T-cell (primary cell): ENCODE measurements at regions not wholly inside any gene's neighbourhood (a gene's known extent, or its start where the extent isn't known, plus 50 kb on each side); places are given as distances from the start of the nearest gene placed in this dataset.
"Not testable (repeated sequence)": the region's sequence is repeated elsewhere in the genome, so short reads cannot be mapped to it uniquely, and the experiment has no call there.

ENCODE experiments used
- ATAC-seq, 4 experiments: fragments of 200-7000 bp in 3 of 4; fragments of 150-1000 bp in 1 of 4; cut with Tn5 transposase; replicated peaks in 1 of 4; 1 replicate in 3 of 4; 2 replicates in 1 of 4; pipeline ENCODE4 v1.10.0; 2021; ENCODE audit warnings: moderate library complexity in 3 of 4, mild to moderate bottlenecking in 2 of 4, moderate number of reproducible peaks in 1 of 4
- CTCF ChIA-PET, 2 donors: fragments of 300-600 bp; sonication (Branson Sonifier 250); formaldehyde crosslinking; loops; one replicate each; lab custom pipeline; 2022; ENCODE audit warnings: antibody characterized with exemption in 2 of 2; lab: Charles Lee
- POLR2A ChIA-PET, 2 donors: fragments of 300-600 bp; sonication (Branson Sonifier 250); formaldehyde crosslinking; loops; one replicate each; lab custom pipeline; 2022; ENCODE audit warnings: antibody characterized with exemption in 2 of 2; lab: Charles Lee
- DNase-seq, 35 experiments: peaks; one replicate each; pipeline versions ENCODE4 v3.0.0 to v3.0.0-alpha.2; 2013 to 2023
- H3K27ac ChIP-seq: one replicate; pipeline ENCODE4 v1.5.1; 2013; ENCODE audit warnings: low read length
- H3K27me3 ChIP-seq, 2 experiments: replicated peaks in 1 of 2; 1 replicate in 1 of 2; 2 replicates in 1 of 2; pipeline versions ENCODE4 v1.6.1 to v1.7.0; 2013; ENCODE audit warnings: low read length in 1 of 2, mixed read lengths in 1 of 2; ENCODE audit not compliant: control insufficient read depth in 2 of 2, insufficient read depth in 2 of 2; ENCODE audit errors: extremely low read depth in 1 of 2
- H3K36me3 ChIP-seq, 2 donors: 1 replicate in 1 of 2; 2 replicates in 1 of 2; pipeline versions ENCODE4 v1.6.1 to v1.7.0; 2013; ENCODE audit warnings: low read length in 1 of 2; ENCODE audit not compliant: control insufficient read depth in 2 of 2, insufficient read depth in 1 of 2; ENCODE audit errors: extremely low read depth in 1 of 2
- H3K4me1 ChIP-seq, 2 experiments: 1 replicate in 1 of 2; 2 replicates in 1 of 2; pipeline versions ENCODE4 v1.6.1 to v1.7.0; 2013; ENCODE audit warnings: low read length in 2 of 2, mixed read lengths in 1 of 2; ENCODE audit not compliant: insufficient read depth in 2 of 2, control insufficient read depth in 1 of 2; ENCODE audit errors: extremely low read depth in 1 of 2
- H3K4me3 ChIP-seq, 2 donors: 1 replicate in 1 of 2; 2 replicates in 1 of 2; pipeline versions ENCODE4 v1.5.1 to v1.7.0; 2013; ENCODE audit warnings: mild to moderate bottlenecking in 2 of 2, low read length in 1 of 2, moderate library complexity in 1 of 2; ENCODE audit not compliant: control insufficient read depth in 1 of 2; ENCODE audit errors: extremely low read depth in 1 of 2
- H3K9me3 ChIP-seq: 2 replicates; pipeline ENCODE4 v1.7.0; 2013
- H3K27ac Mint-ChIP-seq, 2 donors: one replicate each; pipeline ENCODE4 v1.8.0; 2020 to 2021; ENCODE audit warnings: mild to moderate bottlenecking in 2 of 2, mixed read lengths in 2 of 2
- H3K27me3 Mint-ChIP-seq, 2 donors: one replicate each; pipeline ENCODE4 v1.8.0; 2021 to 2022; ENCODE audit warnings: mixed read lengths in 2 of 2
- H3K36me3 Mint-ChIP-seq: one replicate; pipeline ENCODE4 v1.8.0; 2021; ENCODE audit warnings: mixed read lengths
- H3K4me1 Mint-ChIP-seq, 3 donors: one replicate each; pipeline ENCODE4 v1.8.0; 2020 to 2022; ENCODE audit warnings: mixed read lengths in 3 of 3, mild to moderate bottlenecking in 1 of 3
- H3K4me3 Mint-ChIP-seq, 3 donors: one replicate each; pipeline ENCODE4 v1.8.0; 2020 to 2022; ENCODE audit warnings: mild to moderate bottlenecking in 3 of 3, mixed read lengths in 3 of 3, moderate library complexity in 3 of 3
- H3K9me3 Mint-ChIP-seq, 3 donors: one replicate each; pipeline ENCODE4 v1.8.0; 2020 to 2022; ENCODE audit warnings: mixed read lengths in 3 of 3
- WGBS: methylation state at CpG from one replicate; pipeline ENCODE4 v1.1.5; 2013; ENCODE audit warnings: missing lambda C conversion rate; ENCODE audit not compliant: insufficient coverage; 5-methylcytosine and 5-hydroxymethylcytosine counted together

GRCh38 chr14:58748251-58748650 lies 110.5 kb downstream of the DACT1 start:
- H3K9me3 ChIP-seq, H3K36me3 Mint-ChIP-seq, H3K27me3 Mint-ChIP-seq, H3K27ac Mint-ChIP-seq, ATAC-seq, H3K27ac ChIP-seq, H3K9me3 Mint-ChIP-seq, POLR2A ChIA-PET, H3K4me3 Mint-ChIP-seq, DNase-seq, H3K4me1 ChIP-seq, H3K4me3 ChIP-seq, H3K36me3 ChIP-seq, CTCF ChIA-PET: not testable (repeated sequence)
- no CpG with 5 or more reads among the region's 8 CpGs for WGBS
- H3K4me1 Mint-ChIP-seq = peaks cover 6 to 15% (median 13%) of the 10 kb centered on the region in 3 donors
- peaks cover 0 to 15% of the 10 kb centered on the region in 2 experiments for H3K27me3 ChIP-seq

- peaks cover 6 to 15% (median 13%) of the 10 kb centered on the region in 3 donors for H3K4me1 Mint-ChIP-seq
- Histone ChIP-seq H3K9me3 (no peaks in the 10 kb centered on the region), H3K36me3 (no peaks in the 10 kb centered on the region), H3K27ac (no peak overlapping the region), H3K4me1 (peaks cover 2 to 5% of the 10 kb centered on the region in 2 experiments), H3K27me3 (peaks cover 0 to 15% of the 10 kb centered on the region in 2 experiments), H3K4me3 (no peak overlapping the region)
- ATAC-seq = peak in 3 of 4 experiments; percentile 13 to 51 (median 38)
- ChIA-PET CTCF (no interaction called here), POLR2A (no interaction called here)
- WGBS = 24% methylated on average over 2 of the region's 5 CpGs
- H3K36me3 Mint-ChIP-seq = no peaks in the 10 kb centered on the region
- no peaks in the 10 kb centered on the region for H3K9me3 Mint-ChIP-seq
- H3K27me3 Mint-ChIP-seq = peaks cover 0 to 1% of the 10 kb centered on the region in 2 donors
- peak overlapping the region in 1 of 2 donors; percentile 54 for H3K27ac Mint-ChIP-seq
- H3K4me3 Mint-ChIP-seq = peak overlapping the region in 2 of 3 donors; percentile 14 to 50
- DNase-seq = peak in 2 of 35 experiments; percentile 9
These were observed 111.4 kb downstream of the DACT1 start for GRCh38 chr14:58749066-58749669.

GRCh38 chr14:58750321-58751269 lies 112.8 kb downstream of the DACT1 start:
- ChIA-PET POLR2A (no interaction called here), CTCF (interaction anchor here in 1 of 2 donors (1.0 kb wide), 1 partner anchor 249 kb away, joined by 3 read pairs; no protein-coding TSS in a partner anchor)
- Mint-ChIP-seq H3K27ac (no peak overlapping the region), H3K27me3 (peaks cover 0 to 1% of the 10 kb centered on the region in 2 donors), H3K36me3 (no peaks in the 10 kb centered on the region), H3K4me3 (no peak overlapping the region), H3K4me1 (peaks cover 6 to 15% (median 13%) of the 10 kb centered on the region in 3 donors), H3K9me3 (no peaks in the 10 kb centered on the region)
- DNase-seq = no peak
- Histone ChIP-seq H3K4me1 (peaks cover 2 to 5% of the 10 kb centered on the region in 2 experiments), H3K27ac (no peak overlapping the region), H3K36me3 (no peaks in the 10 kb centered on the region), H3K9me3 (no peaks in the 10 kb centered on the region), H3K4me3 (no peak overlapping the region), H3K27me3 (peaks cover 0 to 15% of the 10 kb centered on the region in 2 experiments)
- no peak for ATAC-seq
- 80% methylated on average over 7 of the region's 9 CpGs for WGBS

- Histone ChIP-seq H3K27ac (no peak overlapping the region), H3K4me1 (peaks cover 2 to 5% of the 10 kb centered on the region in 2 experiments), H3K4me3 (no peak overlapping the region), H3K36me3 (no peaks in the 10 kb centered on the region), H3K9me3 (no peaks in the 10 kb centered on the region), H3K27me3 (peaks cover 0 to 15% of the 10 kb centered on the region in 2 experiments)
- H3K36me3 Mint-ChIP-seq = no peaks in the 10 kb centered on the region
- ChIA-PET CTCF (interaction anchor here in 1 of 2 donors (1.0 kb wide), 1 partner anchor 250 kb away, joined by 3 read pairs; no protein-coding TSS in a partner anchor), POLR2A (no interaction called here)
- H3K27ac Mint-ChIP-seq = no peak overlapping the region
- H3K9me3 Mint-ChIP-seq = no peaks in the 10 kb centered on the region
- H3K27me3 Mint-ChIP-seq = peaks cover 0 to 1% of the 10 kb centered on the region in 2 donors
- ATAC-seq (no peak), DNase-seq (no peak)
- H3K4me1 Mint-ChIP-seq = peaks cover 6 to 15% (median 13%) of the 10 kb centered on the region in 3 donors
- no peak overlapping the region for H3K4me3 Mint-ChIP-seq
- 88% methylated on average over 5 of the region's 5 CpGs for WGBS
These were observed 114.0 kb downstream of the DACT1 start for GRCh38 chr14:58751788-58752187.

- POLR2A ChIA-PET = no interaction called here
- Mint-ChIP-seq H3K4me1 (peaks cover 6 to 15% (median 13%) of the 10 kb centered on the region in 3 donors), H3K9me3 (no peaks in the 10 kb centered on the region), H3K27ac (no peak overlapping the region), H3K4me3 (no peak overlapping the region), H3K27me3 (peaks cover 0 to 1% of the 10 kb centered on the region in 2 donors), H3K36me3 (no peaks in the 10 kb centered on the region)
- peaks cover 2 to 5% of the 10 kb centered on the region in 2 experiments for H3K4me1 ChIP-seq
- H3K27ac ChIP-seq = no peak overlapping the region
- DNase-seq (no peak), ATAC-seq (no peak)
- H3K4me3 ChIP-seq = no peak overlapping the region
- 93% methylated on average over 2 of the region's 4 CpGs for WGBS
- no peaks in the 10 kb centered on the region for H3K9me3 ChIP-seq
- CTCF ChIA-PET = no interaction called here
- H3K27me3 ChIP-seq = peaks cover 0 to 15% of the 10 kb centered on the region in 2 experiments
- H3K36me3 ChIP-seq = no peaks in the 10 kb centered on the region
These were observed 114.5 kb downstream of the DACT1 start for GRCh38 chr14:58752289-58752688.

GRCh38 chr14:58752771-58753201 lies 115.0 kb downstream of the DACT1 start:
- Mint-ChIP-seq H3K36me3 (no peaks in the 10 kb centered on the region), H3K4me1 (peaks cover 6 to 15% (median 13%) of the 10 kb centered on the region in 3 donors), H3K9me3 (no peaks in the 10 kb centered on the region), H3K27me3 (peaks cover 0 to 1% of the 10 kb centered on the region in 2 donors), H3K4me3 (no peak overlapping the region), H3K27ac (no peak overlapping the region)
- WGBS = 36% methylated on average over 6 of the region's 9 CpGs
- Histone ChIP-seq H3K27me3 (peaks cover 0 to 15% of the 10 kb centered on the region in 2 experiments), H3K4me3 (no peak overlapping the region), H3K4me1 (peaks cover 2 to 5% of the 10 kb centered on the region in 2 experiments), H3K36me3 (no peaks in the 10 kb centered on the region), H3K27ac (no peak overlapping the region), H3K9me3 (no peaks in the 10 kb centered on the region)
- ChIA-PET CTCF (no interaction called here), POLR2A (no interaction called here)
- no peak for DNase-seq
- ATAC-seq = no peak
